PC-9 (cell line): ENCODE measurements at regions not wholly inside any gene's neighbourhood (a gene's known extent, or its start where the extent isn't known, plus 50 kb on each side); places are given as distances from the start of the nearest gene placed in this dataset.

Source experiments
- CTCF ChIP-seq: fragments of 200-600 bp; sonication (generic); conservative IDR thresholded peaks from 2 replicates; pipeline ENCODE4 v1.6.1; 2017; ENCODE audit warnings: mixed run types, antibody characterized with exemption, mild to moderate bottlenecking, moderate library complexity
- EZH2 ChIP-seq: fragments of 200-600 bp; sonication (generic); IDR thresholded peaks from 2 replicates; pipeline ENCODE4 v1.8.0; 2017; ENCODE audit warnings: antibody characterized with exemption, low read depth

GRCh38 chr2:18835787-18836186 lies 246.4 kb upstream of the NT5C1B start:
- TF ChIP-seq CTCF: no peak
- no peak for TF ChIP-seq EZH2
